NK-92 treated with Interleukin-12 subunit alpha and Interleukin-12 subunit beta, amount 100 ng/mL, for 24 hours (cell line): ENCODE measurements at regions not wholly inside any gene's neighbourhood (a gene's known extent, or its start where the extent isn't known, plus 50 kb on each side); places are given as distances from the start of the nearest gene placed in this dataset.
"Not testable (repeated sequence)": the region's sequence is repeated elsewhere in the genome, so short reads cannot be mapped to it uniquely, and the experiment has no call there.

Source experiments
- DNase-seq: peaks from one replicate; lab custom pipeline; 2025; lab: John Stamatoyannopoulos, UW

DNA sequence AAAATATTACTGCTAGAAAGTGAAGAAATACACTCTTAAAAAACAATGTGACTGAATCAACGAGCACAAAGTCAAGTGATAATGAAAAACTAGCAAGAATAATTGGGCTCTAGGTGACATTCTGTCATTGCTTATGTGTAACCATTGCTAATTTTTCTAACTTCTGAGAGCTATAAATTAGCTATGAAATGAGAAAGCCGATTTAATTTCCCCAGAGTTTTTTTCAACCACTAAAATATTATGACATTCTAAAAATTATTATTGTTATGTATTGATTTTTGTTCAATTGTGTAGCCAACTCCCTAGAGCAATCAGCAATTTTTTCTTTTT is 458.6 kb upstream of the ATXN8OS start:
- DNase-seq, result no peak

DNA sequence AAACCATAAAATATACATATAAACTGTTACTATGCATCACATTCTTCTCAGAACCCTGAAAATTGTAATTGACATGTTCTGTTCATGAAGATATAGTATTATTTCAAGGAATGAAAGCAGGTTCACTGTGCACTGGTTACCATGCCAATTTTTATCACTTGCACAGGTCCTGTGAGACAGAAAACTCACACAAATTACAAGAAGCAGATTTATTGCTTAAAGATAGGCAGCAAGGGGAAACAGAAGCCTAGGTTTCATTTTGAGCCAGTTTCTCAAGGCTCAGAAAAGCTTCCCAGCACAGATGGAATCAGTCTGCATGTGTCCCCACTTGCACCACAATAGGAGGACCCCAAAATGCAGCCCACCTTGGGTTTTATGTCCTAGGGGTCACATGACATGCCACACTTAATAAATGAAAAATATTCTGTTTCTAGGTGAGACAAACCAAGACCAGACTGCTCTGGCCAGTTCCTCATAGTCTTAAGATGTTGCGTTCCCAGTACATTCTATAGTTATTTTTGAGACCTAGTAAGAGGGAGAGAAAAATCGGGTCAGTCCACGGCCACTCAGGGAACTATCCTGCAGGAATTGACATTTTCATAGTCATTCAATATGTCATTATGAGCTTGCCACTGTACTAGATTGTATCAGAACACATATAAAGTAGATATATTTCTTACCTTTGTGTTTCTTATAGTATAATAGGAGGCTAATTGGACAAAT is 459.1 kb upstream of the ATXN8OS start:
- DNase-seq, result no peak

DNA sequence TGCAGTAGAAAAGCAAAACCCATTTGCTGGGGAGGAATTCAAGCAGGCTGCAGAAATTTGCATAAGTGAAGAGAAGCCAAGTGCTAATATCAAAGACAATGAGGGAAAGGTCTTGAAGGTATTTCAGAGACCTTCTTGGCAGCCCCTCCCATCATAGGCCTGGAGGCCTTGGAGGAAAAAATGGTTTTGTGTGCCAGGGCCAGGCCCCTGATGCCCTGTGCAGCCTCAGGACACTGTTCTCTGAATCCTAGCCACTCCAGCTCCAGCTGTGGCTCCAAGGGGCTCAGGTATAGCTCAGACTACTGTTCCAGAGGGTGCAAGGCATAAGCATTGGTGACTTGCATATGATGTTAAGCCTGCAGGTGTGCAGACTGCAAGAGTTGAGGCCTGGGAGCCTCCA is 463.2 kb upstream of the ATXN8OS start:
- DNase-seq, result no peak

DNA sequence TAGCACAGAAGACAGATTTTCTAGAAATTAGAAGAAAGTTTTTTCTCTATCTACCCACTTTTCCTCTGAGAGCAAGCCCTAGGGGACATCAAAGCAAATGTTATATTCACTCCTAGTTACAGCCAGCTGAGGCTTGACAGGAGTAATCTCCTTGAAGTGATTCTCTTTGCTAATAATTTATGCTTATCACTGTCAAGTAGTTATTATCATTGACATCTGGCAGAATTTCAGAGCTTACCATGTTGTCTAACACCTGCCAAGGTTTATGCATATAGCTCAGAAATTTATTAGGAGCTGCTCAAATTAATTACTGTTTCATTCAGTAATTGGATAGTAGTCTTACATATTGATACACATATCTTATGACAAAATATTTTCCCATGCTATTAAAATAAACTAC is 465.9 kb upstream of the ATXN8OS start:
- no peak for DNase-seq

DNA sequence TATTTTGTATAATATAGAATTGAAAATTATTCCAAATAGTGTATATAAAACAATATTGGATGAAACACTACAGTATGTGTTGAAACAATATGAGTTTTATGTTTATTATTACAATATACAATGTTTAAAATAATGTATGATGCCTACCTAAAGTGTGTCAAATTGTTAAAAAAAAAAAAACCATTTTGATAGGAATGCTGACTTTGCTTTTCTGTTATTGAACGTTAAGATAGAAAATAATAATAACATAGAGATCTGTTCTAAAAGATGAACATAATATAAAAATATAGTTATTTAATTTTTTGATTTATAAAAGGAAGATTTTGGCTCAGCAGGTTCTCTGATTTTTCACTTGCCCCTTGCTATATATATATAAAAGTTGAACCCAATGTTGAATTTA is 474.6 kb upstream of the ATXN8OS start:
- DNase-seq, result no peak

DNA sequence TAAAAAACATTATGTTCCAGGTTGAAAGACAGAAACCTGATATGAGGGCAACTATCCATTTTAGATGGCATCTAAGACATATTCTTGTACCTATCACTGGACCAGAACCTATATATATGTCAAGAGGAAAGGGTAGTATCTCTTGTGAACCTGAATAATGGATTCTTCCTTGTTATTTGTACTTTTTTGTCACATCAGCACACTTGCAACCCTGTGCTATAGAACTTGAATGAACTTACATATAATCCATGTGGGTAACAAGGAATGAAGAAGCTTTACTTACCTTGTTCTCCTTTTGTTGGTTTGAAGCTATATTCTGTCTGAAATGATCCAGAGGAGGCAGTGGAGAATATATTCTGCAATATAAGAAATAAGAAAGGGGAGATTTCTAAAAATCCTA is 483.7 kb upstream of the ATXN8OS start:
- no peak for DNase-seq

DNA sequence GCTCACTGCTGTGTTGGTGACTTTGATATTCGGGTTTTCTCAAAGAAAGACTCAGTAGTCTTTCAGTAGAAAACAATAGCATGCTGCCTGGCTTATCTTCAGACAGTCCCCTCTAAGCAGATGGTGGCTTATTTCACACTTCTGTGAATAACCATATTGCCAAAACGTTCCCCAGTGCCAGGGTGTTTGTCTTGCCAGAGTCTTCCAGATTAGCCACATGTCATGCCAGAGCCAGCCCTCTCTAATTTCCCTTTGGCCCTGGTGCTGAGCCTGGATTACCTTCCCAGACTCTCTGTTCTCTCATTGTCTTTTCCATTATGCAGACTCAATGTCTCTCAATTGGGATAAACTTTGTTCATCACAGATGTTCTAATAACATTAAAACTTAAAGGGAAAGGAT is 488.0 kb upstream of the ATXN8OS start:
- DNase-seq, result no peak

DNA sequence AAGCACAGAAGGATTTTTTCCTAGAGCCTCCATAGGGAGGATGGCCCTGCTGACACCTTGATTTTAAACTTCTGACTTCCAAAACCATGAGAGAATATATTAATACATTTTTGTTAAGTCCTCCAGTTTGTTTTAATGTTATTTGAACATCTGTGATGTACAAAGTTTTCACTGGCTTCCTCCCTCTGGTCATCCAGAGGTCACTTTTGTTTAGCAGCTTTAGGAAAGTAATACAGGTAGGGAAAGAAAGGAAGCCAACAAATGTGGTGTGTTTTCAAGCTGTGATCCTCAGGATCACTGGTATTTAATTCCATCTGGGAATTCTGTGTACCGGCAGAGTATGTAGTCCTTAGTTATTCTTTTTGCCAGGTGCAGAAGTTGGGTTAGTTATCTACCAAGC is 488.8 kb upstream of the ATXN8OS start:
- DNase-seq, result no peak

DNA sequence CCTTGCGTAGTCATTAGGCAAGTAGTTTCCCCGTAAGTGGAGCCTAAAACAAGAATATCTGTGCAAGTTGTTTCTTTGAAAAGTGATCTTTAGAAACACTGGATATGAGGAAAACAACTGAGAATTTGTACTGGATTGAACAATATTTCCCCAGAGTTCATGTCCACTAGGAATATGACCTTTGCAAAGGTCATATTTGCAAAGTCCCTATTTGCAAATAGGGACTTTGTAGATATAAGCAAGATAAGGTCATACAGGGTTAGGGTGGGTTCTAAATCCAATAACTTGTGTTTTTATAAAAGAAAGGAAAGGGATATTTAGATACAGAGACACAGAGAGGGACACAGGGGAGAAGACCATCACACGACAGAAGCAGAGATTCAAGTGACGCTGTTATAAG is 489.2 kb upstream of the ATXN8OS start:
- no peak for DNase-seq

DNA sequence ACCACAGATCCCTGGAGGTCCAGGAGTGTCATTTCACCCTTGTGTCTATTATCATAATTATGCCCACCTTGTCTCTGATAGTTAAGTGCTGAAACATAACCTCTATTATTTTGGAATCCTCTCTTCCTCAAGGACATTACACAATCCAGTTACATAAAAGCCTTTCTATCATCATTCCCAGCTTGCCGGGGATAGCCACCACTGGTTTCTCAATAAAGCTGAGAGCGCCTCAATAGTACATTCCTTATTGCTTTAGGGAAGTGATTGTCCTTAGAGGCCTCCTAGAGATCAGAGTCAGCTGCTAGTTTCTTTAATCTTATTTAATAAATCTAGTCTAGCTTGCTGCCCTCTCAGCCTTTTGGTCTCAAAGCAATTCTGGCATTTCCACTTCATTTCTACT is 490.0 kb upstream of the ATXN8OS start:
- DNase-seq, result no peak

DNA sequence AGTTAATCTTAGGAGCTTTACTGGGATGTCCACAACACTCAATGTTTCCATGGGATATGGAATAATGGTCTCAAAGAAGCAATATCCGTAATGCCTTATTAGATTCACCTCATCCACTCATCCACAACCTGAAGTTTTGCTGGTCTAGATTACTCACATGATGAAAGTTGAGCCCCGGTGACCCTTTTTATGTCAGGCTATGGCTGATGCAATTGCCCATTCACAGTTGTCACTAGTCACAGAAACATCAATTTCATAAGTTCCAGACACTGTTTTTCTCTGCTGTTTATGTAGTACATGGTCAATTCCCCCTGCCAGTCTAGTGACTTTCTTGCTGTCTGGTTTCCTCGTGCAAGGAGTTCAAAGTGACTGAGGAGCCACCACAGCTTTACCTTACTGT is 491.2 kb upstream of the ATXN8OS start:
- no peak for DNase-seq

DNA sequence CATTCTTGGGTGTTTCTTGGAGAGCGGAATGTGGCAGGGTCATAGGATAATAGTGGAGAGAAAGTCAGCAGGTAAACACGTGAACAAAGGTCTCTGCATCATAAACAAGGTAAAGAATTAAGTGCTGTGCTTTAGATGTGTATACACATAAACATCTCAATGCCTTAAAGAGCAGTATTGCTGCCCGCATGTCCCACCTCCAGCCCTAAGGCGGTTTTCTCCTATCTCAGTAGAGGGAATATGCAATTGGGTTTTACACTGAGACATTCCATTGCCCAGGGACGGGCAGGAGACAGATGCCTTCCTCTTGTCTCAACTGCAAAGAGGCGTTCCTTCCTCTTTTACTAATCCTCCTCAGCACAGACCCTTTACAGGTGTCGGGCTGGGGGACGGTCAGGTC is 492.6 kb upstream of the ATXN8OS start:
- not testable (repeated sequence) for DNase-seq

DNA sequence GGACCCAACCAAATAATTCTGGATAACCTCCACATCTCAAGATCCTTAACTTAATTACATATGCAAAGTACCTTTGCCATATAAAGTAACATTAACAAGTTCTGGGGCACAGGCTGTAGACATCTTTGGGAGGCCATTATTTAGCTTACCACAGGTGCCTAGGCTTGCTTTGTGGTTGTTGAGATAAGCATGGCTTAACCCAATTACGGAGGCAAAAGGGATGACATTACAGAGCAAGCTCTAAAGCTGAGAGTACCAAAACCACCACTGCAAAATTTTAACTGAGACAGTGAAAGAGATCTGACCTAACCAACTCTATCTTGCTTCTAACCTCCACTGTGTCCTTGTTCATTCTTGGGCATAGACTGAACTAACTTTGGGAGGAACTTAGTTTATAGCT is 502.9 kb upstream of the ATXN8OS start:
- no peak for DNase-seq

DNA sequence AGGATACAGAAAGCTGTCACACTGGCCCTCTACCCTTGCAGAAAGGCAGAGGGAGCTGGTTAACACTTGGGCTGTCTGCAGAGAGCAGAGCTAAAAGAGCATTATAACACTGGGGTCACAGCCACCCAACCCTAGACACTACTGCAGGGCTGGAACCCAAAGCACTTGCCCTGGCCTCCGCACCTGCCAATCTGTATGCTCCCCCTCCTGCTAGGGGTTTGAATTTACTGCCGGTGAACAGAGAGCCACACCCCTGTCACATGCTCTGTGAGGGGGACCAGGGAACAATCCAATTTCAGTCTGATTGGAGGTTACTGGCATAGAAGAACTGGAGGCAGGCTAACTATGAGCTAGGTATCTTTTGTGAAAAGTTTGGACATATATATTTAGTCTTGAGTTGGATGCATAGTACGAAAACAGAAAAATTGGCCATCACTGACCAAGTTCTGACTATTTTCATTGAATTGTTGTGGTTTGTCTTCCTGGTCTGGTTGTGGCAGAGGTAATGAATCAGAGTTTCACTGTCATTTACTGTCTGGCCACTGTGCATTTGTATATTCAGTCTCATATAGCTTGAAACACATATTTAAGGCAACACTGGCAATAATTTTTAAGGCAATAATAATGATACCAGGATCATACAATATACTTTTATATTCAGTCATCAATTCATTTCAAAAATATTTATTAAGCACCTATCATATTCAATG is 504.3 kb upstream of the ATXN8OS start:
- no peak for DNase-seq

DNA sequence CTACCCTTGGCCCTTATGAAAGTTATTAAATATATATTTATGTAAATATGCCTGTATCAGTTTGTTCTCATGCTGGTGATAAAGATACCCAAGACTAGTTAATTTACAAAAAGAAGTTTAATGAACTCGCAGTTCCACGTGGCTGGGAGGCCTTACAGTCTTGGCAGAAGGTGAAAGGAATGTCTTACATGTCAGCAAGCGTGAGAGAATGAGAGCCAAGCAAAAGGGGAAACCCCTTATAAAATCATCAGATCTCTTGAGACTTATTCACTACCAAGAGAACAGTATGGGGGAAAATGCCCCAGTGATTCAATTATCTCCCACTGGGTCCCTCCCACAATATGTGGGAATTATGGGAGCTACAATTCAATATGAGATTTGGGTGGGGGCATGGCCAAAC is 506.0 kb upstream of the ATXN8OS start:
- DNase-seq, result no peak

DNA sequence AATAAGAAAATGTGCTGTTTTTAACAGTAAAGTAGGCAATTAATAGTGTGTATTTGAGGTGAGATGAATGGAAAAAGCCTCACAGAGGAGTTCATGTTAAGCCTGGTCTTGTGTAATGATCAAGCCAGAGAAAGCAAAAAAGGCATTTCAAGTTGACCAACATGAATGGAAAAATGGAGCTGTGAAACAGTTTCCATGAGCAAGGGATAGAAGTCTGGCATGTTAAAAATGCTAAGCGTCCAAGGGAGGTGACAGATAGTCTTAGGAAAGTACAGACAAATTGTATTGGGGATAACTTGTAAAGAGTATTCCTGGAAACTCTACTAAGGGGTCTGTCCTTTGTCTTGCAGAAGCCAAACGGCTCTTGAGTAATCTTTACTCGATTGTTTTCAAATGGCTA is 506.8 kb upstream of the ATXN8OS start:
- no peak for DNase-seq

DNA sequence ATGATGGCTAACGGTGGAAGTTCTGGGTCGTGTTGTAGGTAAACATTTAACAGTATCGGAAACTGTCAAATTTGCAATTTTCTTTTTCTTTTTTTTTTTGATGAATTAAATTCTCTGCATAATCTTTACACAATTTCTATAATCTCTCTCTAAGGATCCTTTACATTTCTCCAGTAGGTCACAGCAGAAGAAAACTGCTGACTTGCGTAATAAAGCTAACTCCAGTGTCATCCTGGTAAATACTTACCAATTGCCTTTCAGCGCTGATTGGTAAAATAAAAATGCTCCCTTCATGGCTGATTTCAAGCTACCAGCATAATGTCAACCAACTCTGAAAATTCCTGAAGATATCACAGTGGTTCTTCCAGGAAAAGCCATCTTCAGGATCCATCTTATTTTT is 510.5 kb upstream of the ATXN8OS start:
- DNase-seq, result no peak

DNA sequence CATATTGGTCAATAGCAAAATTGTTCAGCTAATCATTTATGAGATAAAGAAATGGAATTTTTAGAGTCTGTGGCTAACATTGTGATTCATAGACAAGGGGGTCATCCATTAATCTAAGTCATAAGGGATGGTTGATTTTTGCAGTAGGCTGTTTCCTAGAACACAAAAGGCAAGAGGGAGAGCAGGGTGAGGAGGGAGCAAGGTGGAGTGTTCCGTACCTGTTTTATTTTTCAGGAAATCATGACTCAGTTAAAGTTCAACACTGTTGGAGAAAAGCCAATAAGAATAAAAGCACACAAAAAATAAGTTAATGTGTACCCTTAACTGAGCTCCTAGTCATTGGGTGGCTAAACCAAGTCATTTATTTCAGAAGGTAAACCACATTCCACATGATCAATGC is 512.4 kb upstream of the ATXN8OS start:
- DNase-seq, result no peak

DNA sequence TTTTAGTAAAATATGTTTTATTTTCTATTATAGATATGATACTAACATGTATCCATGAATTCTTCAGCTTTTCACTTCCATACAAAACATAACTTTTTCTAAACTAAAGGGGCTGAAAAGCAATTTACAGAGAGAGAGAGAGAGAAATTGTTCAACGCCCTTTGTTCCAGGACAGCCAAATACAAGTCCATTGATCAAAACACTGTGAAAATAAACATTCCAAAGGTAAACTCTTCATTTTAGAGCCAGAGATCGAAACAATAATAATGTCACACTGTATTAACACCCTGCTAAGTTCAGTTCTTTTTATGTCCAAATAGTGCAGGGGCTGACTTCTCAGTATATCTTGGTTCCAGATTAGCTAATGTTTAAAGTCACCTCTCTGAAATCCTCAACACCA is 516.2 kb upstream of the ATXN8OS start:
- DNase-seq, result no peak

DNA sequence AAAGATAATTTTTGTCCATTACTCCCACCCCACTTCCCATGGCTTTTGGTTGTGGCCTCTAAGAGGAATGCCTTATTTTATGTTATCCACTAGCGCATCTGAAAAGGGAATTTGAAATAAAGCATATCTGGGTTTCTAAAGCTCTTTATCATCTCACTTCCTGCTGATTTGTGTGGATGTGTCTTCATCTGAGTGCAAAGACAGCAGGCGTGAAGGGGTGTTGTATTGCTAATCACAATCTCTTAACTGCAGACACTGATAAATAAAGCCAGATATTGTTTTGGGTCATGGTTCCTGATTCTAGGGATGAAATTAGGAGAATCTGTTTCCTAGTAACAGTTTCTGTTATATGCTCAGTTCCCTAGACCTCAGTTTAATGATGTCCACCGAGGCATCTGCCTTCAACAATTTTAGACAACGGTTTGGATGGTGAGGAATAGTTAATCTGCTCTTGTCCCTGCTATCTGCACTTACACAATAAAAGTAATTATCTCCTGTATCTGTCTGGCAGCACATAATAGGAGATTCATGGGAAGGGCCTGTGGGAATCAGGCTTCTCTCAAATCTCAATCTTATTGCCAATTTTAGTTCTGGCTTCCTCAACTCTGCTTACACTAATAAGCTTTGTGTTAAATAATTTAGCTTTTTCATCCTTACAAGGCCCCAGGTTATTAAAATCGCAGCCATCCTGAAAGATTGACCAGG is 517.9 kb upstream of the ATXN8OS start:
- no peak for DNase-seq

DNA sequence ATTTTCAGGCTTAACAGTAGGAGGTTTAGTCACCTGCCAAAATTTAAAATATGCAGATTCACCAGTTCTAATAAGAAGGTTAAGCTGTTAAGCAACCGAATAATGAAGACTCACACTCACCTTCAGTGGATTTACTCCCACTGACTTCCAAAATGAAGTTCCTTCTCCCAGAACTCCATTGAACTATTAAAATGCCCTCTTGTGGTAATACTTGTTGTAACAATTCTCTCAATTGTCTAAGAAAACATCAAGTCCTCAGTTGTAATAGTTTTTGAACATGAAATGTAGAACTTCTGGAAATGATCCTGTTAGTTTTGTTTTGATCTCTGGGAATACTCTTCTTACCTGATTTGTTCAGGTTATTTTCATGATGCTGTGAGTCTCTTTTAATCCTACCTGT is 522.0 kb upstream of the ATXN8OS start:
- no peak for DNase-seq

DNA sequence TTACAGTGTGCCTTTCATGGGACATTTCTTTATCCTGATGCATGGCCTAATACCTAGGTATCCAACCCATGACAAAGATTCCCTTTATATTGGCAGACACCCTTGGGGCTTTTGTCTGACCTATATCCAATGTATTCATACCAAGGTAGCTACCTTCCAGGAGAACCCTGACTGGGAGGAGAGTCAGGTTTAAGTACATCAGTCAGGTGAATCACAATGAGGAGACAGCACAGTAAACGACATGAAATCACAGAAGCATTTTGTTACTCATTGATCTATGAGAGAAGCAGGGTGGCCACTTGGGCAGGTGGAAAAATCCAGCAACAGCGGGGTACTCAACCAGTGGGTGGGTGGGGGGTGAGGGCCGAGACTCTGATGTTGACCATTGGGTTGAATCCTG is 527.4 kb upstream of the ATXN8OS start:
- DNase-seq, result no peak

DNA sequence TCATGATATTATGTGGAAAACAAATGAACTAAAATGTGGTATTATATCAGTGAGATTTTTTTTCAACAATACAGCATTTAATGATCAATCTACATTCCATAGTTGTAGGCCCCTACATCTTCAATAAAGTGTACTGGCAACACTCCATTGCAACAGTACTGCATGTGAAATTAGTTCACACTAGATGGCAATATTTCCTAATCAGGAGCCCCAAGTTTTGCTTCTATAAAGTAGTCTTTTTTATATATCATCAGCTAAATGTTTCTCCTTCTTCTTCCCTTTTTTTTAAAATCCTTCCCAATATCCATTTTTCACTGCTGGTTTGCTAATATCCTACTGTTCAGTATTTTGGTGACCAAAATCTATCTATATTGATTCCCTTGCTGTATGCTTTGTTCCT is 528.3 kb upstream of the ATXN8OS start:
- no peak for DNase-seq
